Spleen (tissue), 7 donors: ENCODE measurements at regions not wholly inside any gene's neighbourhood (a gene's known extent, or its start where the extent isn't known, plus 50 kb on each side); places are given as distances from the start of the nearest gene placed in this dataset.

Experiments used
- CTCF ChIP-seq, 11 experiments: fragments of 200-600 bp in 7 of 11; fragments of 450-650 bp in 4 of 11; sonication (generic) in 4 of 11; IDR thresholded peaks in 8 of 11; conservative IDR thresholded peaks in 3 of 11; 1 replicate in 7 of 11; 2 replicates in 4 of 11; pipeline versions ENCODE4 v1.4.0 to v1.8.0; 2016 to 2021; ENCODE audit warnings: antibody characterized with exemption in 11 of 11, inconsistent platforms in 4 of 11, mild to moderate bottlenecking in 1 of 11
- POLR2A ChIP-seq, 3 donors: fragments of 450-650 bp; IDR thresholded peaks; one replicate each; pipeline ENCODE4 v1.5.1; 2017; ENCODE audit warnings: antibody characterized with exemption in 3 of 3, mild to moderate bottlenecking in 1 of 3
- donor health status: DM: no; HTN: no; CAD: no; lungs with moderate emphysema.
- donor health status: DM: no; HTN: no; CAD: no.
- donor health status: DM: no; HTN: no; CAD: no.

- TF ChIP-seq CTCF (IDR thresholded peaks at IDR 0.05 in 8 of 11, conservative IDR thresholded peaks at IDR 0.05 in 3 of 11): no peak
- TF ChIP-seq POLR2A (IDR thresholded peaks at IDR 0.05): no peak
These were observed 103.0 kb upstream of the NTF3 start for GRCh38 chr12:5328669-5329517.
